ENCODE measurements at regions not wholly inside any gene's neighbourhood (a gene's known extent, or its start where the extent isn't known, plus 50 kb on each side); places are given as distances from the start of the nearest gene placed in this dataset.
"Not testable (repeated sequence)": the region's sequence is repeated elsewhere in the genome, so short reads cannot be mapped to it uniquely, and the experiment has no call there.

DNA sequence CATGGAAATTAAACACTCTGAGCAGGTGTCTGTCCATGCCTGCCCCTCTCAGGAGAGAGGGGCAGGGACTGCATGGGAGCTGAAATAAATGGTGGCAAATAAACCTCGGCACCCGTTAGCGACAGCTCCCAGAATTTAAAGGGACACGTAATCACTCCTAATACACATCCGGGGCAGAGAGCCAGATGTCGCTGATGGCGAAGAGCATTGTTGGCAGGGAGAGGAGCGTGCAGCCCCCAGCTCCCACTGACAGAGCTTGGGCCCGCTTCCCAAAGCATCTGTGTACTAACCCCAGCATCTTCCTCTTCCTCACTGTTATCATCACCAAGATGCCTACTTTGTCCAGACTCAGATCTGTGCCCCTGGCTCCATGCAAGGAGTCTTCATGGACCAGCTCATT is 85.8 kb downstream of the IRX5 start:
- no peak for DNase-seq

DNA sequence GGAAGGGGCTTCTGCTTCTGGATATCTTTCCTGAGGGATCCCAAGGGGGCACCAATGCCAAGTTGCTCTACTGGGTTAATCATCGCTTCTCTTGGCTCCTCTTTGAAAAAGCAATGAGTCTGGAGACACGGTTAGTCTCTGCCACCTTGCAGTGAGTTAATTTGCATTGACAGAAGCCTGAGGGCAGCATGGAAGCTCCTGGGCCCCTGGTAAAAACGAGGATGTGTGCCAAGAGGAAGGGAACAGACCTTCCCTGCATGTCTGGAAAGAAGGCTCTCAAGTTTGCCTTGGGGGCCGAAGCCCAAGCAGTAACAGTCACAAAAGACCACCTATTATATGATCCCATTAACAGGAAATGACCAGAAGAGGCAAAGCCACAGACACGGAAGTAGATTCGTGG is 86.7 kb downstream of the IRX5 start:
- DNase-seq: no peak

DNA sequence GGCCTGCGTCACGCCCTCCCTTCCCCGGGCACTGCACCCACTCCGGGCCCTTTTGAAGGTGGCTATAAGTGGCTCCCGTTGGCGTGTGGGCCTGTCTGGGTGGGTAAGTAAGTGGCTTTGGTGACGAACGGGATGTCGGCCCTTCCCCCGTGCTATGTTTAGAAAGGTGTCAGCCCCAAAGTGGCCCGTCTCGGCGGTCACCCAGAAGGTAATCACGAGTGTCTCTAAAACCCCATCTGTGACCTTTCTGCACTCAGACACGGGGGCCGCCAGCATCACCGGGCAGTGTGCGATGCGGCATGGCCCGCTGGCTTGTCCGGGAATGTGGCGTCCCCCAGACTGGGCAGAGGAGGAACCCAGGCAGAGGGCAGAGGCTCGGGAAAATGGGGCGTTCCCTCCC is 88.2 kb downstream of the IRX5 start:
- DNase-seq: no peak

DNA sequence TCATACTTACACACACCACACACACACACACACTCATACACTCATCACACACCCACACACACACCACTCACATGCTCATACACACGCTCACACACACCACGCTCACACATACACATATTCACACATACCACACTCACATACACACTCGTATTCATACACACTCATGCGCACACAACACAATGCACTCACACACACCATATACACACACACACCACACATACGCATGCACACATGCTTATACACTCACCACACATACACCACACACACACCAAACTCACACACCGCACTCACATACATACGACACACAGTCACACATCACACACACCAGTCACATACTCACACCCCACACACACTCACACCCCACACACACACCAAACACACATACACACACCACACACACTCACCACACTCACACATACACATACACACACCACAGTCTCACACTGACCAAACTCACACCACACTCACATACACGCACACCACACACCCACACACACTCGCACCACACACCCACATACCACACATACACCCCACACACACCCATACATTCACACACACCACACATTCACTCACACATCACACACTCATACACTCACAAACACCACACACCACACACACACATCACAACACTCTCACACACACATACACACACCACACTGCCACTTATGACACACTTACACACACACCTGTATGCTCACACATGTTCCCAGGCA is 88.9 kb downstream of the IRX5 start:
- DNase-seq: no peak

DNA sequence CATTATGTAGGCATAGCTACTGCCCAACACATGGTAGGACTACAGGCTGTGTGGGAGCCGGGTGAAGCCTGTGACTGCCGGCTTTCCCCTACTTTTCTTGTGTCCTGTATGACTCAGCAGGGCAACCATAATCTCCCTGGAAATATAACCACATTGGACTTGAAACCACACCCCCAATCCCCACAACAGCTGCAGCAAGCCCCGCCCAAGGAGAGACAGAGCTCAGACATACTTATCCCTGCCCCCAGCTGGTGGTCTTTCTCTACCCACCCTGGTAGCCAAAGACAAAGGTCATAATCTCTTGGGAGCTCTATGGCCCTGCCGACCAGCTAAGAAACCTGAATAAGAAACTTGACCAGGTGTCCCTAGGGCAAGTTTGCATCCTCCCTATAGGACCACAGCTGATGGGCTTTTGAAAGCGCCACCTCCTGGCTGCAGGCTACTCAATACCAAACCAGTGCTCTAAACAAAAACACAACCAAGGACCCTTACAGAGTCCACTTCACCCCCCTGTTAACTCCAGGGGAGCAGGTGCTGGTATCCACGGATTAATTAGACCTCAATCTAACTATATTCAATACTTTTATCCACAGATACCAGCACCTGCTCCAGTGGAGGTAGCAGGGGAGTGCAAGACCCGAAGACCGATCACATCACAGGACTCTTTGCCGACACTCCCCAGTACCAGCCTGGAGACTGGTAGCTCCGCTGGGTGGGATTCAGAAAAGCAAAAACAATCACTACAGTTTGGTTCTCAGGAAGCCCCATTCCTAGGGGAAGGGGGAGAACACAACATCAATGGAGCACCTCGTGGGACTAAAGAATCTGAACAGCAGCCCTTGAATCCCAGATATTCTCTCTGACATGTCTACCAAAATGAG is 91.2 kb downstream of the IRX5 start:
- no peak for DNase-seq

DNA sequence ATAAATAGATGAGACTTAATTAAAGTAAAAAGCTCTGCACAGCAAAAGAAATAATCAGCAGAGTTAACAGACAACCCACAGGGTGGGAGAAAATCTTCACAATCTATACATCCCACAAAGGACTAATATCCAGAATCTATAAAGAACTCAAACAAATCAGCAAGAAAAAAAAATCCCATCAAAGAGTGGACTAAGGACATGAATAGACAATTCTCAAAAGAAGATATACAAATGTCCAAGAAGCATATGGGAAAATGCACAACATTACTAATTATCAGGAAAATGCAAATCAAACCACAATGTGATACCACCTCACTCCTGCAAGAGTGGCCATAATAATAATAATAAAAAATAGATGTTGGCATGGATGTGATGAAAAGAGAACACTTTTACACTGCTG is 96.6 kb downstream of the IRX5 start:
- not testable (repeated sequence) for DNase-seq

DNA sequence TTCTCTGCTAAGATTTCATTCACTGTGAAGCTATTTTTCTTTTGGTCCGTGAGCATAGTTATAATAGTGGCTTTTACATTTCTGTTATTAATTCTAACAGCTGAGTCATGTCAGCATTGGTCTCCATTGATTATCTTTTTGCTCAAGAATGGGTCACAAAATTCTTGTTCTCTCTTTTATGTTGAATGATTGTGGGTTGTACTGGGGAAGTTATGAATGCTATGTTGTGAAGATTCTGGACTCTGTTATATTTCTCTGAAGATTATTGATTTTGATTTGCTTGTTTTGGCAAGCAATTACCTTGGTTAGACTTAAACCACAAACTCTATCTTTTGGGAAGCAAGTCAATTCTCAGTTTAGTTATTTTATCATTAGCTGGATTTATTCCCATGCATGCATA is 98.8 kb downstream of the IRX5 start:
- no peak for DNase-seq

DNA sequence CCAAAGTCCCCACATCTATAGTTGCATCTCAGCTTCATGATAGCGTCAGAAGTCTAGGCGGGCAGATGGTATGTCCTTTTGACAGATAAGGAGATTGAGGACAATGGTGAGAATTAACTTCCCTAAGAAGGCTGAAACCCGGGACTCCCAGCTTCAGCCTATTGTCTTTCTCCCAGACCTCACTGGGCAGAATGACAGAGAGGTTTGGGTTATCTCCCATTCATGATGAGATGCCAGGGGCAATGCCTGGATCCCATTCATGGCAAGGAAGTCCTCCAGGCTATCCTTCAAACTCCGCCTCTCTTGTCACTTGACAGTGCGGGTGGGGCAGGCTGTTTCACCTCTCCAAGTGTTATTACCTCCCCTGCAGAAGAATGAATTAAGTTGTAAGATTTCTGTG is 100.3 kb downstream of the IRX5 start:
- DNase-seq: no peak

DNA sequence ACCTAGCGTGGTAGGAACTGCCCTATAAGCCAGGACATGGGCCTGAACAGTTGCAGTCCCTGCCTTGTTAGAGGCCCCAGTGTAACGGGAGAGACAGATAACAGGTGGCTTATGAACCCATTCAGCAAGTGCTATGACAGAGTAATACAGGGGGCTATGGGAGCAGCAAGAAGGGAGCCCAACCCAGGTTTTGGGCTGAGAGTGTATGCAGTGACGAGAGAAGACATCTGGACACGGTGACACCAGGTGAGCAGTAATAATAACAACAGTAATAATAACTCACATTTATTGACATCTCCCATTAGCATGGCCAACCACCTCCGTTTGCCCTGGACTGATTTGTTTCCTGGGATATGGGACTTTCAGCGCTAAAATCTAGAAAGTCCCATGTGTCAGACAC is 100.8 kb downstream of the IRX5 start:
- no peak for DNase-seq

DNA sequence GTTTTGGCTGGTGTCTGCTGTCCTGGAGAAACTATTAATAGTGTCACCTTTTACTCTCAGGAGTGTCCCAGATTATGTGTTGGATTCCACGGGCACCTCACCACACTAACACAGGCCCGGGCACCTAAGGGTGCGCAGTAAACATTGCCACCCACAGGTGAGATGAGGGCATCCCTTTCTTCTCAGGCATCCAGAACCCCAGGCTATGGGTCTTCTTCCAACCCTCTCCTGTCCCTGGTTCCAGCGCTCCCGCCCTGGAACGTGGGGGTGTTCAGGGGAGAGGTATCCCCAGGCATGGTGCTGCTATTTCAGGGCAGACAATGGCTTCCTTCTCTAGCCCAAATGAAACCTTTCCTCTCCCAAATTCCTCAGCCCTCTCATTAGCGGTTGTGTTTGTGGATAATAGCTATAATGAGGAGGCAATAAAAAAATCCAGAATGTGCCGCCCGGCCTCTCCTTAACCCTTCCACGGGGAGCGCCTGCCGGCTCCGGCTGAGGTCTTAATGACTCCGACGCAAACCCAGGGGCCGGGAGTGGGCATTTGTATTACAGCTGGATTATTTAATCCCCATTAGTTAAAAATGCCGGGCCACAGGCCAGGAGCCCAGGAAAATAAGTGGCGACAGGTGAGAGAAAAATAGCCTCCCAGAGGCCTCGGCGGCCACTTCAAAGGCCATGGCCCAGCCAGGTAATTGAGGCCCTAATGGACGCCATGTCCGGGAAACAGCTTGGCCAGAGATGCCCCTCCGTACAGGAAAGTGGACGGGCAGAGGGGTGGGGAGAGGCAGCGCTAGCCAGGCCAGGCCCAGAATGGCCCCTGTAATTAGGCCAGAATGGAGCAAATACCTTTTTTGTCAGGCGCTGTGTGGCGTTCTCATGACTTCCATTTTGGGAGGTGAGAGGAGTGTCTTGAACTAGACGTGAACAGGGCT is 102.8 kb downstream of the IRX5 start:
- DNase-seq: no peak

DNA sequence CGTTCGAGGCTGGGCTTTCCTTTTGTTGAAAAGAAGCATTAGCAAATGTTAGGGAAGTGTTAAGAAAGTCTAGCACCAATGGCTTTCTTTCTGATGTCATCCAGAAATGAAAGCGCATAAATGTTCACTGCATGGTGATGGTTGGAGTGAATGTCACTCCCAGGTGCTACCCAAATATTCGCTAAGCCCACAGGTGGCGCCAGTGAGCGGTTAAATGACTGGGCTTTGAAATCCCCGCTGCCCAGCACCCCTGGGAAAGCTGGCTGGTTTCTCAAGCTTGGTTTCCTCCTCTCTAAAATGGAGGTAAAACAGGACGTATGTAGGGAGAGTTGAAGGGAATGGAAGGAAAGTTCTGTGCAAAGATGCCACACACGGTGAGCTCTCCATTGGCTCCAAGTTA is 104.4 kb downstream of the IRX5 start:
- peak in 1 of 5 experiments; percentile 16 for DNase-seq

DNA sequence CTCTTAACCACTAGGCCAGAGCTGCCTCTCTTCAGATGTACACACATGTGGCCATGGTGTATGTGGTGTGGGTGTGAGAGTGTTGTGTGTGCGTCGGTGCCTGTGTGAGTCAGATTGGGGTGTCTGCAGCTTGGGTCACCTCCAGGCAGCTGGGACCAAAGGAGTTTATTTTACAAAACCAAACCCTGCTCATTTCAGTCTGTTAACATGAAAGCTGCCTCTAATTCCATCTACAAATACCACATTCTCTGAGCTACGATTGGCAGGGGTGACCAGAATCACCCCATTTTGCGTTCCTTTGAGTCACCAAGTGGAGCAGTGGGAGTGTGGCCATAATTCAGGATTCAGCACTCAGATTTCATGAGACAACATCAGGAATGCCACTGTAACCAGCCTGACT is 105.3 kb downstream of the IRX5 start:
- no peak for DNase-seq

DNA sequence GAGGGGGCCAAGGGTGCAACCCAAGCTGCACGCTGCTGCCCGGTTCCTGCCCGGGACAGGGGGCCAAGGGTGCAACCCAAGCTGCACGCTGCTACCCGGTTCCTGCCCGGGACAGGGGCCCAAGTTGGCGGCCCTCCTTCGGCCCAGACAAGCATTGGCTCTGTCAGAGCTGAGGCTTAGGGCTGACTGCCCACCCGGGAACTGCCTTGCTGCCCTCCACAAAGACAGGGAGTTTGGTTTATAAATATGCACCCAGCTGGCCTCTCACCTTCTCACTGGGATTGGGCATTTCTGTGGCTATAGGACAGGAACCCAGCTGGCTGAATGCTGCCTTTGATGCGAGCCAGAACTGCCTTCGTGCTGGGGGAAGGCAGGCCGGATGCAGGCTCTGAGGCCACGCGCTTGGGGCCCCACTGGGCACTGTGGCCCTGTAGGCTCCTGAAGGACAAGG is 105.7 kb downstream of the IRX5 start:
- DNase-seq: no peak

DNA sequence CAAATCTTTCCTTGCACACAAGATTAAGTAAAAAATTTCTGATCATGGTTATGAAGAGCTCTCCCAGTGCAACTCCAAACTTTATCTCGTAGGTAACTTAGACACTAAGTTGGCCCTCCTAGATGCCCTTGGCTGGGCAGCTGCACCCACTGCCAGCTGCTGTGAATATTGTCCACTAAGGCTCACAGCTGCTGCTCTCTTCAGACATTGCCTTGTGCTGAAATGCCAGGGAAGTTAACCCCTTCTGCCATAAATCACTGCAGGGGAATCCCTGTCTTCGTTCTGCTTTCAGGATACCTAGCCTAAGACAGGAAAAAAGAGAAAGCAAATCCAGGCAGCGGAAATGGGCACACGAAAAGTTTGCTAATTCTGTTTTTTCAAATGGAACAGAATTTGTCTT is 106.4 kb downstream of the IRX5 start:
- no peak for DNase-seq

DNA sequence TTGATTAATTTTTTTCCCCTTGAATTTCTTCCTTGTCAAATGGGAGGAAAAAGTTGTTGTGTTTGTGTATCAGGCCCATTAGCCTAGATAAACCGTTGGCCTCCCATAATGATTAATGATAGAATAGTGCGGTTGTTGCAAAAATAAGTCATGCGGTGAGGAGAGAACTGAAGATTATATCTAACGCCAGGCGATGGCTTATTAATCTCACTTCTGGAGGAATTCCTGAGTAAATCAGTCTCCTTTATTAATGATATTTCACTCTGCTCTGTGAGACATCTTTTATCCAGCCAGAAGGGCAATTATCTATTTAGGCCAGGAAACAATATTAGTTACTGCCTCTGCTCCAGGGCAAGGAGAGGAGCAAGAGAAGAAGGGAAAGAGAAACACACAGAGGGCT is 107.3 kb downstream of the IRX5 start:
- no peak for DNase-seq

DNA sequence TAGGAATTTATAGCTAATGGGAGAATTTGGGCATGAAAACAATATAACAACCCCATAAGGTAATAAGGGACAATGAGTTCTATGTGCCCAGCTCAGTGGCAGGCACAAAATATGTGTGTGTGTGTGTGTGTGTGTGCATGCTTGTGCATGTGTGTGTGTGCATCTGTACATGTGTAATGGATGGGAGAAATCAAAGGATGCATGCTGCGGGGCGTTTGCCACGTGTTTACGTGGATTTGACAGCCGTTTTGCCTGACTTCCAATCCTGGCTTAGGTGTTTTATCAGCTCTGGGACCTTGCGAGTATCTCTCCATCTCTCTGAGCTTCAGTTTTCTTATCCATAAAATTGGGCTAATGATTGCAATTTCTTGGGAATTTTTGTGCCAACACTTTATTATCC is 108.4 kb downstream of the IRX5 start:
- DNase-seq: no peak

DNA sequence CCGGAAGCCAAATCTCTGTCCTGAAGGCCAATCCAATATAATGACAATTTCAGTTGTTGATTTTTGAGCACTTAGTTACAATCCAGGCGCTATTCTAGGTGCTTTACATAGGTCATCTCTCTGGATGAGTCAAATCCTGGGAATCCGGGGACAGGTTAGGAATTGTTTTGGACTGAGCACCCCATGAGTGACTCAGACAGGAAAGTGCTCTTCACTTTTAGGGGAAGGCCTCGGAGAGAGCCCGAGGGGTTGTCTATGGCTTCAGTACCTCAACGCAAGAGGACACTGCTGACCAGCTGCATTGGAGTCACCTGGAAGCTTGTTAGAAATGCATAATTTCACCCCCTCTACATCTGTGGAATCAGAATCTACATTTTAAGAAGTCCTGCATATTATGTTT is 108.8 kb downstream of the IRX5 start:
- DNase-seq: no peak

DNA sequence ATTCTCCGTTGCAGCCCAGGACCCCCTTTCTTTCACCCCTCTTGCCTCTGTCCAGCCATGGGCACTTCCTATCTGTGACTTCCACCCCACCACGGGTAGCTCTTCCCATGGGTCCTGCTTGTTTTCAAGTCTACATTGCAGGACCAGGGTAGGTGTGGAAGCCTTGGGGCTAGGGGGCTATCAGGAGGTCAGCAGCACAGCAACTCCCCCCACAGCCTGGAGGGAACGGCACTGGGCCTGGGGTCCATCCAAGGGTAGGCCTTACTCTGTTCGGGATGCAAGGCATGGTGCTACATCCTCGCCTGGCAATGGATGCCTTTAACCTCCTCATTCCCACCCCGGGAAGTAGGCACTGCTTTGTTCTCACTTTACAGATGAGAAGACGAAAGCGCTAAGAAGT is 109.3 kb downstream of the IRX5 start:
- DNase-seq: no peak

DNA sequence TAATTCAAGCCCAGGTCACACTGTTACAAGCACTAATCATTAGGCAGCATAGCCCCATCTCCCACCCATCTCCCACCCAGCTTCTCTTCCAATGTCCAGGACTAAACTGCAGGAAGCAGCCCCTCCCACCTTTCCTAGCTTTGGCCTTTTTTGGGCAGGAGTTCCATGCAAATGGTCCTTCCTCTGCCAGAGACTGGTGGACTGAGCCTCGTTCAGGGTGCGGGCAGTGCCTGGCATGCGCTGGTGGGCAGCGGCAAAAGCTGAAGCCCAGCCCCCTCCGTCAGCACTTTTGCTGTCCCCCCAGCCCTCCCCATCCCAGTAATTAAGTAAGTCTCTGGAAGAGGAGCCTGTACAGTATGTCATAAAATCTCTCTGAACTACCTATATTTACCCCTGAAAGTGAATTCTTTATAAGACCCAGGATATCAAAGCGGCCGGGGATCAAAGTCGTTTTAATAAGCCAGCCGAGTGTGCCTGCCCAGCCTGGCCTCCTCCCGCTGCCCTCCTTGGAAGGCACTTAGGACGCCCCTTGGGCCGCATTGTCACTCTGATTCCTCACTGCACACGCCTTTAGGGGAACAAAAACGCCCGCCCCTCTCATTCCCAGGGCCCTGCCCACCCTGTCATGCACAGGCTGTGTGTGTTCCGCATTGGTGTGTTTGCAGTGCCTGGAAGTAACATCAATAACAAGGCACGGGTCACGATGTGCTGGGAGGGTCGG is 109.9 kb downstream of the IRX5 start:
- no peak for DNase-seq

DNA sequence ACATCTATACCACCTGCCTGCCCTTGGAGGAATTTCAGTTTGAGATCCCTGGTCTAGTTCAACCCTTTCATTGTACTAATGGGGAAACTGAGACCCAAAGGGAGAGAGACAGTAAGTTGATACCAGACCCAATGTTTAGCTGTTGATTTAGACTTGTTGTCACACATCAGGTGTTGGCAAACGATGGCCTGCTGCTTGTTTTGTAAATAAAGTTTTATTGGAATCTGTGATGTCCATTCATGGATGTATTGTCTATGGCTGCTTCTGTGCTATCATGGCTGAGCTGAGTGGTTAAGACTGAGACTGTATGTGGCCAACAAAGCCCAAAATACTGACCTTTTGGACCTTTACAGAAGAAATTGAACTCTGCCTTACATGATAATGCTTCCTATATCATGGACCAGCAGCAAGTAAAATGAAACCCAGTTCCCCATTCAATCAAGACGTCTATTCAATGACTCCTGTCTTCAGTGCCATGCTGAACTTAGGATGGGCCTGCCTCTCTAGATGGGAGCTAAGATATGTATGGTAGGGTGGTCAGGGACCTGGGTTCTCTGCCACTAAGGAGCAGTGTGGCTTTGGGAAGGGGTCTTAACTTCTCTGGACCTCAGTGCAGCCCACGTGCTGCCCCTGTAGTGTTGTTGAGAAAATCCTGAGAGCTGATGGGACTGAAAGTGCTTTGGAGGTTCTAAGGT is 111.0 kb downstream of the IRX5 start:
- DNase-seq: no peak

DNA sequence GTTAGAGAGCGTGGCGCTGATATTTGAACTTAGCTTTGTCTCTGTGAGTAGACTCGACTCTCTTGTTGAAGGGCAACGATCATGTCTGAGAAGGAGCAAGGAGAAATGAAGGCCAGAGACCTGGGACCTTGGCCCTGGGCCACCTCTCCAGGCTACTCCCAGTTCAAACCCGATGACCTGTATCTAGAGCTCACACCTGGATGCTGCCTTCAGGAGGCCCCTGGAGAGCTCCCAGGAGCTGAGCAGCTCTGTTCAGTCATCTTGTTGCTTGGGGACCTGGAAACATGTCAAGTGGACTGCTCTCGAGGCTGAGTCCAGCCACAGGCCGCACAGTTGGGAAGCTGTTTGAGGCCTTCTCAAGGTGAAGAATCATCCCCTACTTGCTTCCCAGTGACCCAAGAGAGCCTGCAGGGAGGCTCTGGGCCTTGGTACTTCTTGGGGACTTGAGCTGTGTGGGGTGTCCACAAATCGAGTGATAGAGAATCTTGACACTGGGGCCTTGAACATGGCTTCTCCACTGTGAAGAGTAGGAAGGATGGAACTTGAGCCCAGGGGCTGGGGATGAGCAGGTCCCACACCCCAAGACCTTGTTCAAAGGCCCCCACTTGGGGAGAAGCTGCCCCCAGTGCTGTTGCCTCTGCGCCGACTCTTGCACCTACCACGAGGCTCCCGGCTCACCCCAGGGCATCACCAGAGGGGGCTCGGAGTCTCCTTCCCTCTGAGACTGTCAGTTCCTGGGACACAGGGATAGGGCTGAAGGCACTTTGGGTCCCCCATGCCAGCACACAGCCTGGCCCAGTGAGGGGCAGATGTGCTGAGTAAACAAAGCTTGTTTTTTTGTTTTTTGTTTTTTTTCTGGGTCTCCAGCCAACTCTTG is 112.1 kb downstream of the IRX5 start:
- no peak for DNase-seq
